ENCODE measurements at regions not wholly inside any gene's neighbourhood (a gene's known extent, or its start where the extent isn't known, plus 50 kb on each side); places are given as distances from the start of the nearest gene placed in this dataset.

GRCh38 chr9:109704546-109704945 lies 75.5 kb upstream of the PALM2AKAP2 start:
- WGBS, 2 donors: 58 to 62% methylated on average over 2 of the region's 2 CpGs
- Histone ChIP-seq H3K4me1 (peaks cover 0 to 10% (median 0%) of the 10 kb centered on the region in 3 donors), H3K36me3 (no peaks in the 10 kb centered on the region), H3K9me3 (no peaks in the 10 kb centered on the region), H3K27me3 (no peaks in the 10 kb centered on the region), H3K27ac (no peak overlapping the region), H3K4me3 (no peak overlapping the region)
- DNase-seq: no peak
- no peak for TF ChIP-seq POLR2A (IDR thresholded peaks at IDR 0.05)
- TF ChIP-seq CTCF (IDR thresholded peaks at IDR 0.05): no peak
- intact Hi-C loops (cut with DNase I): no loop called here

GRCh38 chr9:109705515-109705914 lies 74.5 kb upstream of the PALM2AKAP2 start:
- Histone ChIP-seq H3K36me3 (no peaks in the 10 kb centered on the region), H3K4me1 (peaks cover 0 to 10% (median 0%) of the 10 kb centered on the region in 3 donors), H3K27ac (no peak overlapping the region), H3K4me3 (no peak overlapping the region), H3K9me3 (no peaks in the 10 kb centered on the region), H3K27me3 (no peaks in the 10 kb centered on the region)
- TF ChIP-seq POLR2A (IDR thresholded peaks at IDR 0.05): no peak
- no peak for TF ChIP-seq CTCF (IDR thresholded peaks at IDR 0.05)
- DNase-seq: no peak
- intact Hi-C loops (cut with DNase I): no loop called here

GRCh38 chr9:109707355-109707754 lies 72.6 kb upstream of the PALM2AKAP2 start:
- H3K36me3 ChIP-seq: no peaks in the 10 kb centered on the region
- TF ChIP-seq POLR2A (IDR thresholded peaks at IDR 0.05) (no peak), CTCF (IDR thresholded peaks at IDR 0.05) (no peak)
- WGBS, 2 donors: 66 to 70% methylated on average over 3 of the region's 3 CpGs
- DNase-seq: no peak
- no peak overlapping the region for H3K4me3 ChIP-seq
- intact Hi-C loops (cut with DNase I): no loop called here
- H3K9me3 ChIP-seq: no peaks in the 10 kb centered on the region
- peaks cover 0 to 10% (median 0%) of the 10 kb centered on the region in 3 donors for H3K4me1 ChIP-seq
- H3K27ac ChIP-seq: no peak overlapping the region
- peaks cover 0 to 9% (median 0%) of the 10 kb centered on the region in 4 donors for H3K27me3 ChIP-seq

DNA sequence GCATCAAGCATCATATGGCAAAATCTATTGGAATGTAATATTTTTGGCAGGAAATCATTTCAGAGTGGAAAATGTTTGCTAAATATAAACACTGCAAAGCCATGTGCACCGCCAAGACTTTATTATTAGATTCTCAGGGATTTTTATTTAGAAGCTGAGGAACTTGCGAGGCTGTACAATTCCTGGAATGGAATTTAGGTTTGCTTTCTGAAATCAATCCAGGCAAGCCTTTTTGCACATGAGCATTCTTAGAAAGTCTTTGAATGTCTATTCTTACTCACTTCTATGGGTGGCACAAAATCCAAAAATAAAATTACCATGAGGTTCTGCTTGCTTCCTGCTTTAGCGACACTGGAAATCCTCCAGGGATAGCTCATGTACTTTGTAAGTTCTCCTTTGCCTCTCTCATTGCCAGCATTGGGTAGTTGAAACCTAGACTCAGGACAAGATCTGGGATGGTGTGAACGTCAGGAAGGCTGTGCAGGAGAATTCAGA lies 71.5 kb upstream of the PALM2AKAP2 start:
- peaks cover 0 to 17% (median 0%) of the 10 kb centered on the region in 4 donors for H3K27me3 ChIP-seq
- no peaks in the 10 kb centered on the region for H3K36me3 ChIP-seq
- no peak overlapping the region for H3K27ac ChIP-seq
- H3K9me3 ChIP-seq: no peaks in the 10 kb centered on the region
- intact Hi-C loops (cut with DNase I): no loop called here
- TF ChIP-seq CTCF (IDR thresholded peaks at IDR 0.05) (no peak), POLR2A (IDR thresholded peaks at IDR 0.05) (no peak)
- peaks cover 0 to 10% (median 0%) of the 10 kb centered on the region in 3 donors for H3K4me1 ChIP-seq
- no peak overlapping the region for H3K4me3 ChIP-seq
- WGBS, 2 donors: 46 to 61% methylated on average over 4 of the region's 4 CpGs
- no peak for DNase-seq

GRCh38 chr9:109709866-109710265 lies 70.1 kb upstream of the PALM2AKAP2 start:
- peaks cover 0 to 10% (median 0%) of the 10 kb centered on the region in 3 donors for H3K4me1 ChIP-seq
- TF ChIP-seq CTCF (IDR thresholded peaks at IDR 0.05) (no peak), POLR2A (IDR thresholded peaks at IDR 0.05) (no peak)
- no peaks in the 10 kb centered on the region for H3K9me3 ChIP-seq
- H3K4me3 ChIP-seq: no peak overlapping the region
- intact Hi-C loops (cut with DNase I): no loop called here
- WGBS, 2 donors: 62 to 69% methylated on average over 3 of the region's 3 CpGs
- H3K27ac ChIP-seq: no peak overlapping the region
- H3K36me3 ChIP-seq: no peaks in the 10 kb centered on the region
- DNase-seq: no peak
- peaks cover 0 to 21% (median 0%) of the 10 kb centered on the region in 4 donors for H3K27me3 ChIP-seq

Measured in esophagus squamous epithelium (tissue), 5 donors.